IPS DF 6.9 (cell line): ENCODE measurements at regions not wholly inside any gene's neighbourhood (a gene's known extent, or its start where the extent isn't known, plus 50 kb on each side); places are given as distances from the start of the nearest gene placed in this dataset.

ENCODE experiments used
- DNase-seq: peaks from one replicate; pipeline ENCODE4 v3.0.0-alpha.2; 2013; ENCODE audit warnings: low read depth, low spot score
- H3K27ac ChIP-seq: one replicate; pipeline ENCODE4 v1.5.1; 2013; ENCODE audit warnings: low read length, control low read depth
- H3K27me3 ChIP-seq: 2 replicates; pipeline ENCODE4 v1.6.1; 2013; ENCODE audit warnings: mild to moderate bottlenecking, low read length; ENCODE audit not compliant: control insufficient read depth, insufficient read depth
- H3K36me3 ChIP-seq: 2 replicates; pipeline ENCODE4 v1.6.1; 2013; ENCODE audit warnings: low read length; ENCODE audit not compliant: control insufficient read depth, insufficient read depth
- H3K4me1 ChIP-seq: 2 replicates; pipeline ENCODE4 v1.6.1; 2013; ENCODE audit warnings: low read length; ENCODE audit not compliant: control insufficient read depth, insufficient read depth
- H3K4me3 ChIP-seq: 2 replicates; pipeline ENCODE4 v1.5.1; 2013; ENCODE audit warnings: mild to moderate bottlenecking, low read length
- H3K9me3 ChIP-seq: 2 replicates; pipeline ENCODE4 v1.6.1; 2013; ENCODE audit warnings: low read length, inconsistent platforms; ENCODE audit not compliant: control insufficient read depth, insufficient read depth
- whole genome bisulfite sequencing: extraction: QIAGEN DNeasy Blood & Tissue Kit; methylation state at CpG from one replicate; pipeline ENCODE4 v1.1.7; 2013; ENCODE audit warnings: mixed read lengths, missing lambda C conversion rate; ENCODE audit not compliant: insufficient read length, insufficient coverage; 5-methylcytosine and 5-hydroxymethylcytosine counted together

DNA sequence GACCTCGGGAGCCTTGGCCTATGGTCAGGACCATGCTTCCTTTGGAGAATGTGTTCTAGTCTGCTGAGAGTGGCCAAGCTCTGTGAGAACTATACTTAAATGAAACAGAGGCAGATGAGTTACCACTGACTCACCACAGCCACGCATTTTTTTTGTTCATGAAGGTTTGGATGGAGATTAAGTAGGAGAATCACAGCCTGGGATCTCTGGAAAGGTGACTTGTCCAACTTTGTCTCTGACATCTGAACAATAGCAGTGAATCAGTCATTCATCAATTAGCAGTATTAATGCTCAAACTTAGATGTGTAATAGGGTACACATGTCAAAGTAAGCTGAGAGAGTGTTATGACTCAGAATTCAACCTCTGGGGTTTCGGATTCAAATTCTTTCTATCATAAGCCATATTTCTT is 100.7 kb upstream of the ANO3 start:
- DNase-seq: no peak
- H3K4me3 ChIP-seq: no peak overlapping the region
- H3K27me3 ChIP-seq: no peaks in the 10 kb centered on the region
- H3K9me3 ChIP-seq: no peaks in the 10 kb centered on the region
- no peak overlapping the region for H3K27ac ChIP-seq
- no peaks in the 10 kb centered on the region for H3K4me1 ChIP-seq
- WGBS: no CpG with 5 or more reads among the region's 3 CpGs
- no peaks in the 10 kb centered on the region for H3K36me3 ChIP-seq

DNA sequence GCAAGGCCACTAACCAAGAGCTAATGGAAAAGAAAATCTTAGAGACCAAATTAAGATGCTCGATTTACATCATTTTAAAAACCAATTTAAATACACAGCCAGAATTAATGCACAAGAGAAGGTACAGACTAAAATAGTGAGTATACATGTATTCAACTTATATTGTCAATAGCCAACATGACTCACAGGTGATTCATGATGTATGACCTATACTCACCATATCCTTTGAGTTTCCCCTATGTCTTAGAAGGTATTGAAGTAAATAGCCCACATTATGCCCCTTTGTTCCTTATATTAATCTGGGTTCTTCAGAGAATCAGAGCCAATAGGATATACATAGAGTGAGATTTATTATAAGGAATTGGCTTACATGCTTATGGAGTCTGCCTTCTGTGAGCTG is 97.5 kb upstream of the ANO3 start:
- Histone ChIP-seq H3K4me1 (no peaks in the 10 kb centered on the region), H3K9me3 (no peaks in the 10 kb centered on the region), H3K27ac (no peak overlapping the region), H3K27me3 (no peaks in the 10 kb centered on the region), H3K36me3 (no peaks in the 10 kb centered on the region), H3K4me3 (no peak overlapping the region)
- no CpG with 5 or more reads among the region's 1 CpG for WGBS
- DNase-seq: no peak

DNA sequence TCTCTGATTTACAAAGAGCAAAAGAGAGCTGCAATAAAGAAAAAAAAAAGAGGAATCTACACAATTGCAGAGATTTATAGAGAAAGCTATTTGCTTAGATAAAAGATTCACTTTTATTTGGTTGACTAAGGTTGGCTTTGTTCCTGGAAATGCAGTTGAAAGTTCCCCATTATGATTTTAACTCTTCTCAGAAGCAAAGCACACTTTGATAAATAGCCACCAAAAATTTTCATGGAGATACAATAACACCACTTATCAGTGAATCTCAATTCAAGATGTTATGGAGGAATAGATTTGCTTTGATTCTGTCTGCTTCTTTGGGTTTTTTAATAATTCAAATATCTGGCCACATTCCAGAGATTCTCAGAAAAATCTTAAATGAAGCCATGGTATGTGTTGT is 88.5 kb upstream of the ANO3 start:
- no peak overlapping the region for H3K27ac ChIP-seq
- no peaks in the 10 kb centered on the region for H3K9me3 ChIP-seq
- no peaks in the 10 kb centered on the region for H3K4me1 ChIP-seq
- H3K36me3 ChIP-seq: no peaks in the 10 kb centered on the region
- H3K27me3 ChIP-seq: no peaks in the 10 kb centered on the region
- H3K4me3 ChIP-seq: no peak overlapping the region
- DNase-seq: no peak

DNA sequence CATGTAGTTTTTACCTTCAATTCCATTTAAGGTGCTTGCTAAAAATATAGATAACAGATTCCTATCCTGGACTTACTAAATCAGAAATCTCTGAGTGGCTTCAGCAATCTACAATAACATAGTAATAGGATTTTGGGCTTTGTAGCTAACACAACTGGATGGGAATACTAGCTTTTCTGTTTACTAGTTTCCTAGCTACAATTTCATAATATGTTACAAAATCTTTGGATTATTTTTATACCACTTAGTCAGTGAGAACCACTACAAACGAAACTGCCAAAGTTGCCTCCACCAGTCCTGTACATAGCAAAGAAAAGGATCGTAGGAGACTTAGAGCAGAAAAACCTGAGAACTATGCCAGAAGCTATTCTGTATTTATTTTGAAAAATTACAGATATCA is 87.7 kb upstream of the ANO3 start:
- DNase-seq: no peak
- WGBS: no CpG with 5 or more reads among the region's 2 CpGs
- Histone ChIP-seq H3K36me3 (no peaks in the 10 kb centered on the region), H3K4me3 (no peak overlapping the region), H3K4me1 (no peaks in the 10 kb centered on the region), H3K27ac (no peak overlapping the region), H3K27me3 (no peaks in the 10 kb centered on the region), H3K9me3 (no peaks in the 10 kb centered on the region)

DNA sequence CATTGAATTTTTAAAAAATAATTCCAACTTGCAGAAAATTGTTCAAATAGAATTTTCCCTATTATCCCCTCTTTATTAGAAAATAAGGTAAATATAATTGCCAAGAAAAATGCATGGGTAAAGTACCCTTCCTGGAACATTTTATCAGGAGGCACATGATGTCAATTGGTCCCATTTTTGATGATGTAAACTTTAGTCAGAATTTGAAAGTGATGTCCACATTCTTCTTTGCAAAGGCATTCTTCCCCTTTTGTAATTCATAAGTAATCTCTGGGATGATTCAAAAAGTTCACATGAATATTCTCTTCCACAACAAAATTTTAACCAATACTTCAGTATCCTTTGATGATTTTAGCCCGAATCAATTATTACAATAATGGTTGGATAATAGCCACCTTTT is 86.9 kb upstream of the ANO3 start:
- Histone ChIP-seq H3K4me3 (no peak overlapping the region), H3K9me3 (no peaks in the 10 kb centered on the region), H3K36me3 (no peaks in the 10 kb centered on the region), H3K27me3 (no peaks in the 10 kb centered on the region), H3K4me1 (no peaks in the 10 kb centered on the region), H3K27ac (no peak overlapping the region)
- 100% methylated on average over 1 of the region's 1 CpG for WGBS
- DNase-seq: no peak

DNA sequence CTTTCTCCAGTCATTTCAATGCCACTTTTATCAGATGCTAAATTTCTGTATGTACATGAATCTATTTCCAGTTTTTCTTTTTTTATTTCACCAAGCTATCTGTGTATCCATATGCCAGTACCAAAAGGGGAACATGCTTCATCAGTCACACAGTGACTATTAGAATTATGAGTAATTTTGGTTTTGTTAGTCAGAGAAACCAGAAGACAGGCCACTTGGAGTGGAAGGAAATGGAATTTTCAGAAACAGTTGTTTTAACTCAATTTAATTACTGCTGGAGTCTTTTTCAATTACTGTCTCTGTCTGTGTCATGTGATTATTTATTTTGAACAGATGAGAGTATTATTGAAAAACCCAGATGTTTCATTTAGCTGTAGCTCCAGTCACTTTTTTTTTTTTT is 84.6 kb upstream of the ANO3 start:
- no peaks in the 10 kb centered on the region for H3K27me3 ChIP-seq
- no peak overlapping the region for H3K4me3 ChIP-seq
- DNase-seq: no peak

DNA sequence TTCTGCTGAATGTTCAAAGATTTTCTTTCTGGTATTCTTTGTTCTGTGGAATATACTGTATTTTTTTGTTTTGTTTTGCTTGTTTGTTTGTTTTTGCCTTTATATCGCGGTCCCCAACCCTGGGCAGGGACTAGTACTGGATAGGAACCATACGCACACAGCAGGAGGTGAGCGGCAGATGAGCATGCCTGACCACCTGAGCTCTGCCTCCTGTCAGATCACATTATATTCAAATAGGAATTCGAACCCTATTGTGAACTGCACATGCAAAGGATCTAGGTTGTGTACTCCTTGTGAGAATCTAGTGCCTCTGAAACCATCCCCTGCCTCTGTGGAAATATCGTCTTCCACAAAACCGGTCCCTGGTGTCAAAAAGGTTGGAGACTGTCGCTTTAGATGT is 83.3 kb upstream of the ANO3 start:
- Histone ChIP-seq H3K36me3 (no peaks in the 10 kb centered on the region), H3K4me1 (peaks cover 1% of the 10 kb centered on the region; the same call in 1 of the 2 replicates), H3K27me3 (no peaks in the 10 kb centered on the region), H3K9me3 (no peaks in the 10 kb centered on the region), H3K27ac (no peak overlapping the region), H3K4me3 (no peak overlapping the region)
- no CpG with 5 or more reads among the region's 8 CpGs for WGBS
- DNase-seq: no peak

More for the DNA sequence above, 84.6 kb upstream of the ANO3 start:
- Histone ChIP-seq H3K9me3 (no peaks in the 10 kb centered on the region), H3K36me3 (no peaks in the 10 kb centered on the region), H3K4me1 (peaks cover 1% of the 10 kb centered on the region; the same call in 1 of the 2 replicates), H3K27ac (no peak overlapping the region)

DNA sequence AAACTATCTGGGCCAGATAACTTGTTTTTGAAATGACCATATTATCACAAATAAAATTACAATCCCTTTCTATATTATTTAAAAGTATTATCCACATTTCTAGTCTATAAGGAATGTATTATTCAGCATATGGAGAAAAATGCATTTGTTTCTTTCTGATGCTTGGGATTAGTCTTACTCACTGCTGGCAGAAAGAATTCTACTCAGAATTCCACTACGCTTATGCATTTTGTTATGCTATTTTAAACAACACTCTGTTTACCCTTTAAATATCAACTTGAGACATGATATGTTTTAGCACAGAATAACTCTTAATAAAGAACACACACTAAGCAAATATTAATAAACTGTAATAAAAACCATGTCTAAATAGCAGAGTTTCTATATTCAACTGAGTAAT is 77.6 kb upstream of the ANO3 start:
- no peaks in the 10 kb centered on the region for H3K27me3 ChIP-seq
- H3K4me1 ChIP-seq: peaks cover 1% of the 10 kb centered on the region; the same call in 1 of the 2 replicates
- WGBS: no CpG with 5 or more reads among the region's 1 CpG
- no peaks in the 10 kb centered on the region for H3K36me3 ChIP-seq
- DNase-seq: no peak
- H3K9me3 ChIP-seq: no peaks in the 10 kb centered on the region
- H3K4me3 ChIP-seq: no peak overlapping the region
- no peak overlapping the region for H3K27ac ChIP-seq

DNA sequence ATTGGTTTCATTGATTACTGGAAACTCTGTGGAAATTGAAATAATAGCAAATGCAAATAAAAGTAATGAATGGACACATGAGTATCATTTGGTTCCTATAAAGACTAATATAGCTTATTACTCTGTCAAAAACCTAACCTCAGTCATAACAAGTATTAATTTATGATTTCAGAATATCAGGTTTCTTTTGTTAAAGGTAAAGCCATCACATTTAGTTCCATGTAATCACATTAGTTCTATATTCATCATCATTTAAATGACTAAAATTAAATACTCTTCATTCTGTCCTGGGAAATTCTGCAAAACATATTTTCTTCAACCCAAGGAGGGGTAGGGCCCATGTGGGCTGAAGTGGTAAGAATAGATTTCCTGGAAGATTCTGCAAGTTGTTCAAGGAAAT is 68.2 kb upstream of the ANO3 start:
- no peaks in the 10 kb centered on the region for H3K36me3 ChIP-seq

DNA sequence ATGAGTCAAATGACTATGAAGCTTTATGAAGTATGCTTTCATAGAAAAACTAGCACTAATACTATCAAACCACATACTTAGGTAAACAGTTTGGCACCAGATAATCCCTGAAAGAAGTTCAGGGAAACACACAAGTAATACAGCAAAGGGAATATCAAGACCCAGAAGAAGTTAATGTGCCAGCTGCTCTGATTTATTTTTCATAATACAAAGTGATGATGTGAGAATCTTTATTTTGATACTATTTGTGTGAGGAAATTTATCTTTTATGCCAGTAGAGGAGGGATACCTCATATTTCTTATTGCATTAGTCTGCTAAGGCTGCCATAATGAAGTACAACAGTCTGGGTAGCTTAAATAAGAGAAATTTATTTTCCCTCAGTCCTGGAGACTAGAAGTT is 67.7 kb upstream of the ANO3 start:
- no peak for DNase-seq
- H3K4me1 ChIP-seq: no peaks in the 10 kb centered on the region
- no peaks in the 10 kb centered on the region for H3K36me3 ChIP-seq
- H3K9me3 ChIP-seq: no peaks in the 10 kb centered on the region
- no peaks in the 10 kb centered on the region for H3K27me3 ChIP-seq
- H3K27ac ChIP-seq: no peak overlapping the region
- H3K4me3 ChIP-seq: no peak overlapping the region

More for the DNA sequence above, 68.2 kb upstream of the ANO3 start:
- no peak overlapping the region for H3K4me3 ChIP-seq
- H3K9me3 ChIP-seq: no peaks in the 10 kb centered on the region
- DNase-seq: no peak
- no peak overlapping the region for H3K27ac ChIP-seq
- H3K4me1 ChIP-seq: no peaks in the 10 kb centered on the region
- no peaks in the 10 kb centered on the region for H3K27me3 ChIP-seq

DNA sequence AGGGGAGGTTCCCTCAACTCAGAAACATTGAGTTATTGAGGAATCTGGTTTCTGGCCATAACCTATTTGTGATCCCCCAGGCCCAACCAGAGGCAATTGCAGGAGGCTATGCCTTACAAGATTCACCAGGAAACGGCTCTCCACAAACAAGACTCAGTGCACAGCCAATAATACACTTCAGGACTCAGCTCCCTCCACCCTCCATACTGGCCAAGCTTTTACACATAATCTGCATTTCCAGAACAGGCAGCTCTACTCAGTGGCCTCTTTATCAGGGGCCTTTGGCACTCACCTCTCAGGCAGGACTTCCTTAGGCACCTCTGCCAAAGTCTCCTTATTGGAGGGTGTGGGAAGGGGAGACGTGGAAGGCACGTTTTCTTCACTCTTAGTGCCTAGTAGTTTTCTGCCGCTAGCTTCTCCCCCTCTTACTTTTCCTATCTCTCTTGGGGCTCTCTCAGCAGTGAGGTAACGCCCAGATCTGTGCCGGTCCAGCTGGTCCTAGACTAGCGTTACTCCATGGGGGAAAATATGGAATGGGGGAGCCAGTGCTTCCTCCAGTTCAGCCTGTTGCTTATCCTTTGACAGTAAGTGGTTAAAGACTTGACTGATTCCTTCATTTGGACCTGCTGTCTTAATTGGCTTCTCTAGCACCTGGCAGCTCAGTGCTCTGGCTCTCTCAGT is 62.8 kb upstream of the ANO3 start:
- no peak for DNase-seq
- H3K36me3 ChIP-seq: no peaks in the 10 kb centered on the region
- no peak overlapping the region for H3K27ac ChIP-seq
- no CpG with 5 or more reads among the region's 7 CpGs for WGBS
- no peaks in the 10 kb centered on the region for H3K9me3 ChIP-seq
- no peak overlapping the region for H3K4me3 ChIP-seq
- H3K4me1 ChIP-seq: no peaks in the 10 kb centered on the region
- H3K27me3 ChIP-seq: no peaks in the 10 kb centered on the region
